Head of caudate nucleus (tissue), 42 donors: ENCODE measurements at regions not wholly inside any gene's neighbourhood (a gene's known extent, or its start where the extent isn't known, plus 50 kb on each side); places are given as distances from the start of the nearest gene placed in this dataset.
"Not testable (repeated sequence)": the region's sequence is repeated elsewhere in the genome, so short reads cannot be mapped to it uniquely, and the experiment has no call there.

ENCODE experiments used
- DNase-seq, 42 donors: peaks; one replicate each; pipeline versions ENCODE4 v3.0.0 to v3.0.0-alpha.2; 2020 to 2021; ENCODE audit warnings: mixed read lengths in 7 of 42
- intact Hi-C: fragments of 100-400 bp; cut with DNase I; formaldehyde crosslinking; loops from one replicate; pipeline ENCODE4 v1.15.0; 2022

- intact Hi-C loops, DNase-seq: not testable (repeated sequence)
These were observed 111.8 kb upstream of the SEC22B start for GRCh38 chr1:120288167-120288566.

DNA sequence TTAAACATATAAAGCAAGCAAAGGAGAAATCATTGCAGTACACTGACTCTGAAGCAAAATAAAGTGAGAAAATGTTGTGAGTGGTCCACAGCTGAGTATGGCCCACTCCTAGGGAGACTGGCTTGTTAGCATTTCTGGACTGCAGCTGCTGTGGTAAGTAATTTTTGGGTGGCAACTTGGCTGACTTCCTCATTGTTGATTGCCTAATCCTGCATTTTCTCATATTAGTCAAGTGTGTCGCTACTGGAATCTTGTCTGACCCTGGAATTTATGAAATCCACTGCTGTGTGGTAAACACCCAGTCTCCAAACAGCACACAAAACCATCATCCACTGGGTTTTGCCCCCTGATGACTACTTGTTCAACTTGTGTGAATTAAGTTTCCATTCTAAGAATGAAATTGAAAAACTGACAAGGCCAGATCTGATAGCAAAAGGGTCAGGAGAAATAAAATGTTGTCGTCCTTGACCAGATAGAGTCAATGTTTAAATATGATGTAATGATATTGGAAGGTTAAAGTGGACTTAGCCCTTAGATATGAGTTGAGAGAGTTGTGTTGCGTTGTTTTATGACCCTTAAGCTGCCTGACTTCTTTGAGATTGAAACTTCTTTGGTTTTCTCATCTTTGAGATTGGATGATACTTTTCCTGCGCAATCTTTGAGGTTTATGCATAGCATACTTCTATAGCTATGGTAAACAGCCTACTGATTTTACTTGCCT, 106.6 kb upstream of the SEC22B start:
- DNase-seq, intact Hi-C loops: not testable (repeated sequence)

GRCh38 chr1:120278259-120278610, 101.9 kb upstream of the SEC22B start:
- intact Hi-C loops, DNase-seq: not testable (repeated sequence)

- intact Hi-C loops, DNase-seq: not testable (repeated sequence)
These were observed 101.3 kb upstream of the SEC22B start for GRCh38 chr1:120277428-120278258.

- intact Hi-C loops, DNase-seq: not testable (repeated sequence)
These were observed 100.4 kb upstream of the SEC22B start for GRCh38 chr1:120276710-120277109.

GRCh38 chr1:120274438-120274837, 98.1 kb upstream of the SEC22B start:
- intact Hi-C loops, DNase-seq: not testable (repeated sequence)

GRCh38 chr1:120273363-120273762, 97.0 kb upstream of the SEC22B start:
- DNase-seq, intact Hi-C loops: not testable (repeated sequence)

- intact Hi-C loops: not testable (repeated sequence)
These were observed 95.9 kb upstream of the SEC22B start for GRCh38 chr1:120272242-120272641.

GRCh38 chr1:120271561-120272221, 95.4 kb upstream of the SEC22B start:
- intact Hi-C loops: not testable (repeated sequence)

More at GRCh38 chr1:120272242-120272641, 95.9 kb upstream of the SEC22B start:
- DNase-seq: not testable (repeated sequence)

GRCh38 chr1:120267894-120268551, 91.7 kb upstream of the SEC22B start:
- DNase-seq, intact Hi-C loops: not testable (repeated sequence)

More at GRCh38 chr1:120271561-120272221, 95.4 kb upstream of the SEC22B start:
- not testable (repeated sequence) for DNase-seq

DNA sequence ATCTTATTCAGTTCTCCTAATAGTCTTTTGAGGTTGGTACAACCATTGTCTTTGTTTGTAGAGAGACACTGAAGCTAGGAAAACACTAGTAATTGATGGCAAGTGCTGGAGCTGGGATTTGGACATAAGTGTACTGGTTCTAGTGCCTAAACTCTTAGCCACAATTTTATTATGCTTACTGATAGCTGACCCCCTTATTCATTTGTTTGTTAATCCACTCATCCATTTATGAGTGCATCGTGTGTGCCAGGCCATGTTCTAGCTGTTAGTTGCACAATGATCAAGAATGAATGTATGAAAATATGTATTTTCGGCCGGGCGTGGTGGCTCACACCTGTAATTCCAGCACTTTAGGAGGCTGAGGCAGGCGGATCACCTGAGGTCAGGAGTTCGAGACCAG, 88.2 kb upstream of the SEC22B start:
- intact Hi-C loops, DNase-seq: not testable (repeated sequence)

DNA sequence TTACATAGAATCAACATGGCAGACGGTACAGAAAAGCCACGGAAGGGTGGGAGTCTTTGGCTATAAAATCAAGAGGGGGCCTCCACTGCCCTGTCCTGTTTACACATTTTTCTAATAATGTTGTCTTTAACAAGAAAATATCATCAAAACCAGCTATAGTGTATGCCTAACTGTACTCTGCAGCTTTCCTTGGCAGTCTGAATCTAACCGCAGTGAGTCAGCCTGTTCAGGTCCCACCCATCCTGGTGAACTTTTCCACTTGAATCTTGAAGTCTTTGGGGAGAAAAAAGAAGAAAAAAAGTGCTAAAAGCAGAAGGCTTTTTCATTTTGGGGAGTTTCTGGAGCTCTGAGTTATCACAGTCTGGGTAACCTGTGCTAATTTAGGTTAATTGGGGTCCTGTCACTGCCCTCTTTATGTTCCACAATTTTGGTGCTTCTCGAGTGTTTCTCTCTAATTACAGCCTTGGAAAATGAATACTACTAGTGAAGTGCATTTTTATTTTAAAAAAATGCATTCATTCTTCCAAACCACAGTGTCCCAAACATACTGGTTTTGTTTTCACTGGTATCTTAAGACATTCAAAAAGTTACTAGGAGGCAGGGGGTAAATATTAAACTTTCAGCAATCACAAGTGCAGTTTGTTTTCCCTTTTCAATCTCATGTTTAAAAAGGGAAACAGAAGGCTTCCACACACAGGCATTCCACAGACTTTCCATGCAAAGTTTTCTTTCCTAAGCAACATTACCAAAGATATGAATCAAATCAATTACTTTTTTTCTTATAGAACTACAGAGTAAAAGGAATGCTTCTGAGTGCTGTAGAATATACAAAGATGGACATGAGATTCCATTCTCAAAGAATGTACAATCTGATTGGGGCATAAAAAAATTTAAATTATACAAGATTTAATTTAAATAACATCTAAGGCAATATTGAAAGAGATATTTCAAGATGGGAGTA, 86.8 kb upstream of the SEC22B start:
- DNase-seq, intact Hi-C loops: not testable (repeated sequence)

- intact Hi-C loops: not testable (repeated sequence)
- DNase-seq: peak in 3 of 42 donors; percentile 0 to 5 (median 3)
These were observed 81.4 kb upstream of the SEC22B start for GRCh38 chr1:120257778-120258105.

GRCh38 chr1:120257064-120257777, 80.9 kb upstream of the SEC22B start:
- DNase-seq, intact Hi-C loops: not testable (repeated sequence)

DNA sequence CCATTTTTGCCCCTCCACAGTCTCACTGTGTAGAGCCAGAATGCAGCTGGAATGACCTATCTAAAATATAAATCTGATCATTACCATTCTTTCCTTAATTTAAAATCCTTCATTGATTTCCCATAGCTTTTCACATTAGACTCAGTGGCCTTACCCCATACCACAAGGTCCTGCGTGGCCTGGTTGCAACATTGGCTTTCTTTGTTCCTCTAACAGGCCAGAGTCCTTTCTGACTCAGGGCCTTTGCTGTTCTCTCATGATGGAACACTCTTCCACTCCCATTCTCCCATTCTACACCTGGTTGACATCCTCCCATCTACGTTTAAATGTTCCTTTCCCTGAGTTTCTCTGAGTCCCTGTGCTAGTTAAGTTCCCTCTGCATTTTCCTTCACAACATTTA, 74.4 kb upstream of the SEC22B start:
- intact Hi-C loops: not testable (repeated sequence)

GRCh38 chr1:120248726-120249427, 72.6 kb upstream of the SEC22B start:
- DNase-seq, intact Hi-C loops: not testable (repeated sequence)

More for the DNA sequence above, 74.4 kb upstream of the SEC22B start:
- not testable (repeated sequence) for DNase-seq

GRCh38 chr1:120248203-120248602, 71.9 kb upstream of the SEC22B start:
- intact Hi-C loops, DNase-seq: not testable (repeated sequence)
